NCI-H128 (cell line): ENCODE measurements at regions not wholly inside any gene's neighbourhood (a gene's known extent, or its start where the extent isn't known, plus 50 kb on each side); places are given as distances from the start of the nearest gene placed in this dataset.

Experiments
- DNase-seq: peaks from one replicate; lab custom pipeline; 2025; ENCODE audit not compliant: unreplicated experiment; lab: John Stamatoyannopoulos, UW

DNA sequence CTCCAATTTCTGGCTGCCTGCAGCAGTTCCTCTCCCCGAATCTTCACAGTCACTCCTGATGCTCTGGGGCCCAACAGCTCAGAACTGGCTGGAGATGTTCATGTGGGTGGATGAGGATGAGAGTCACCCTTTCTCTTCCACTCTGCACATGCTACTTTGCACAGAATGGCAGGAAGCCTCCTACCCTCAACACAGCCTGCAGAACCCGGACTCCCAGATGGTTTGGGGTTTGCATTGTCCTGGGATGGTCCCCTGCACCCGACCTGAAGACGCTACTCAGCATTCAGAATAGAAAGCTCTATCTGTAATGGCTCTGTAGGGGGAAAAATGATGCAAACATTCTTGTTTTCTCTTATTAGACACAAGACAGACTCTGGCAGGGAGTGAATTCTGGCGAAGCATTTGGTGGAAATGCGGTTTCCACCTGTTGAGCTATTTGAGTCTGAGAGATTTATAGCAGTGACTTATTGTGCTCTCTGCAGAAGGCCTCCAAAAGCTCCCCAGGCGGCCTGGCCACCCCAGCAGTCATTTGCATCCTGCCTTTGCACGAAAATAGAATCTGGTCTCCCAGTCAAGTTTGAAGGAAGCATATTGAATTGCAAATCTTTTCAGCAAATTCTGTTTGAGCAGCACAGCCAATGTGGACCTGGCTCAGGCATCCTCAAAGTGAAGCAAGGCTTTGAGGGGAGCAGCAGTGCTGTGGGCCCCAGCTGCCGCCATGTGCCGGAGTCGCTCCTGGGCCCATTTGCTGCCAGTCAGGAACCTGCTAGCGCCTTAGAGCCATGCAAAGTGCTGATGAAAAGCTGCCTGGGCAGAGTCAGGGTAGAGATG lies 309.3 kb downstream of the TCERG1L start:
- DNase-seq = no peak

DNA sequence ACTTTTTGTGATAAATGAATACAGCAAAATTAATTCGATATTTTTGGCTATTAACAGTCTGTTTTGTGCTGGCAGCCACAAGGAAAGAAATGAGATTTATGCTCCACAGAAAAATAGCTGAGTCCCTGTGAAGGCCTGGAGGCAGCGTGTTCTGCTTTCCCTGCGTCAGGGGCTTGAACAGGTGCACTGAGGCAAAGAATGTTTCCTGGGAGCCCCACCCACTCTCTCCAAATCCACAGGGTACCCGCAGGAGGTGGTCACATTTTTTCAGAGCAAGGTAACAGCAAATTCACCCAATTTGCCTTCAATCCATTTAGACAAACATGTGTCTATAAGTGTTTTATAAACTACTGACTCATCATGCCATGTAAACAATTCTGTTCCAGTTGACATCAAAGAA lies 308.1 kb downstream of the TCERG1L start:
- DNase-seq = no peak

DNA sequence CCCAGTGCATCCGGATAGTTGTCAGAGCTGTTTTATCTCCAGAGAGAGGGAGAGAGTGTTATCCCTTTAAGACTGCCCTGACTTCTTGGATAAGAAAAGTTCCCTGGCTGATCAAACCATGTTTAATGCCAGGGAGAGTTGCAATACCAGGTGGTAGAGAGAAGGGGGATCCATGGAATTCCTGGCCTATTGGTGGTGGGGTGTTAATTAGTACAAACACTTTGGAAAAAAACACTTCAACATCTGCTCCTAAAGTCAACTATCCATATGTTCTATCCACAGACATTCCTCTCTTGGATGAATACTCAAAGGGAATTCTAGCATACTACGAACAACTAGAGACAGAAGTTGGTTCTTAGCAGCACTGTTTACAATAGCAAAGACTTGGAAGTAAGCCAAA lies 307.2 kb downstream of the TCERG1L start:
- no peak for DNase-seq

DNA sequence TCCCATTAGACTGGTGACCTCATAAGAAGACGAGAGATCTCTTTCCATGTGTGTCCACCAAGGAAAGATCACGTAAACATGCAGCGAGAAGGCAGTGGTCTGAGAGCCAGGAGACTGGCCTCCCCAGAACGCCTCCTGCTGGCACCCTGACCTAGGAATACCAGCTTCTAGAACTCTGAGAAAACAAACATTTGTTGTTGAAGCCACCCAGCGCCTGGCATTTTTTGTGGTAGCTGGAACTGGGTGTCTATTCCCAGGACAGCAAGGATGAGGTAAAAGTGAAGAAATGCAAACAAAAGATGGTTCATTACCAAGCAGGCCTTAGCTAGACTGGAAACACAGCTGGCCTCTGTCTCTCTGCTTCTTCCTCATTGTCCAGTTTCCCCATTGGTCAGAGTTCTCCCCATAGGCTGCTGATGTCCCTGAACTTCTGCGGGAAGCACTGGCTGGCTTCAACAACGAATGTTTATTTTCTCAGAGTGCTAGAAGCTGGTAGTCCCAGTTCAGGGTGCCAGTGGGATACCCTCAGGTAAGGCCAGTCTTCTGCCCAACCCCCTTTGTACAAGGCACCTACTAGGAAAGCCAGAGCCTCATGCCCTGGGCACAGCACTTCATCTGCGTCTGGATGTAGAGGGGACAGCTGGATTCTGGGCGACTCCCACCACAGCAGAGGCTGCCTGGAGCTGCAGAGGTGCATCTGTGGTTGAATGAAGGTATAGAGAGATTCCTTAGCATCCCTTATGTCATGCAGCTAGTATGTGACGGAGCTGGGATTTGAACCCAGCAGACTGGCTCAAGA lies 304.9 kb downstream of the TCERG1L start:
- DNase-seq = no peak

DNA sequence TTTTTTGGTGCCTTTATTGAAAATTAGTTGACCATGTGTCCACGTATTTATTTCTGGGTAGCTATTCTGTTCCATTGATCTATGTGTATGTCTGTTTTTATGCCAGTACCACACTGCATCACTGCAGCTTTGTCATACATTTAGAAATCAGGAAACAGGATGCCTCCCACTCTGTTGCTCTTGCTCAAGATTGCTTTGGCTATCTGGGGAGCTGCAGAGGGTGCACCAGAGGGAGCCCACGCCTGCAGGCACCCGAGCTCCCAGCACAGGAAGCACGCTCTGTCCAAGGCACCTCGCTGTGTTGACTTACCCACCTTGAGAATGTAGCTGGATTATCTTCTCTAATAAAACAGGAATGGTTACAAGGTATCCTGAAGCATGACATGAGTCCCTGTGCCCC lies 301.7 kb downstream of the TCERG1L start:
- DNase-seq = no peak

DNA sequence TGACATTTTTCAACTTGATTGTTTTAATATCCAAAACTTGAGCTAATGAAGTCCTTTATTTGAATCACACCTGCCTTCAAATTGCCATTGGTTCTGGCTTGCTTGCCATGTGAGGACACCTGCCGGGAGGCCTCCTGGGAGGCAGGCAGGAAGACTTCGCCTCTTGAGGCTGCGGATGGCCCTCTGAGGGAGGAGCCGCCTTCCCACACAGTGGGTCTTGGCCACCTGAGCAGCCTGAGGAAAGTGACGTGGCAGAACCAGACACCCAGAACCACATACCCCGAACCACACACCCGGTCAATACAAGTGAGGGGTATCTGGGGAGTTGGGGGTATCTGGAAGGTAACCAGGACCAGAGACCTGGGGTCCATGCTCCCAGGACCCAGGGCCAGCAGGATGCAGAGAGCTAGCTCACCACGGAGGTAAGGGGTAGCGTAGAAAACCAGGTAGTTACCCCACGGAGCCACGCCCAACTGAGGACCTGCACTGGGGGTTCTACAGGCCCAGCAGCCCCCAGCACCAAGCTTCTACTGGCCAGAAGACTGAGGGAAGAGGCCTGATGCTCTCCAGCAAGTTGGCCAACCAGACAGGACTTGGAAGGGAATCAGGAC lies 300.5 kb downstream of the TCERG1L start:
- no peak for DNase-seq

DNA sequence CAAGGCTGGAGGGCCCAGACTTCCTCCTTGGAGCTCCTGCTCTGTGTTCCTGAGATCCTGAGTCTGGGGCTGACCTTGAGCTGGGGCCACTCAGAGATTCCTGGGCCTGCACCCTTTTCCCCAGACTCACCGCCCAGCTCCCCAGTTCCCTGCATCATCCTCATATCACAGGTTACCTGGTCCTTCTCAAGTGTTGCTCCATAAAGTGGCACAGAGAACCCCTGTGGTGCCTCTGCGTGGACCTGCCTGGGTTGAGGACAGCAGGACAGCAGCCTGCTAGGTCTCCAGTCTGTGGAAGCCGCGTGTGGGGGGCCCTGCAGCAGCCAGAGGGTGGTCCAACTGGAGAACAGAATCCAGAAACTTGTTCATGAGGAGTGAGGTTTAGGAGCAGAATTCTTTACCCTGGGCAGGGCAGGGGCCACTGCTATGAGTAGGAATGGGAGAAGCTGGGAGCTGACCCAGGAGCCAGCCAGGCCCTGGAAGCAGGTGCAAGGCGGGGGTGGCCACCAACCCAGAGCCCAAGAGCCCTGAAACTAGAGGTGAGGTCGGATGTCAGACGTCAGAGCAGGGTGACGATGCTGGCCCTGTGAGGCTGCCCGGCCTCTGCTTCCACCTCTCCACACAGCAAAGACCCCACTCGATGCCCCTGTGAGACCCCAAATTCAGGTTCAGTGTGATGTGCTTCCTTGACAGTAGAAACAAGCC lies 299.4 kb downstream of the TCERG1L start:
- DNase-seq = no peak

DNA sequence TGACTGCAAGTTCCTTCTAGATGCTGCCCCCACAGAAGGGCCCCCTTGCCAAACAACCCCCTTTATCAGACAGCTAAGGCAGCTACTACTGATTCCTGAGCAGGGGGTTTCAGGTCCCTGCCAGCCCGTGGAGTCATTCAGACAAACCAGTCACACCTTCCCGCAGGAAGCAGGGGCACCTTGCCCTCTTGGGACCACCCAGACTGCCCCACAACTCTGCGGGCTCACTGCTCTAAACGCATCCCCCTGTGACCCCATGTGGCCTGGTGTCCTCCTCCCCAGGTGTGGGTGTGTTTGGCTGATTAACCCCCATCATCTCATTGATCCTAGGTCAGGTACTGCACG lies 298.9 kb downstream of the TCERG1L start:
- DNase-seq = no peak

DNA sequence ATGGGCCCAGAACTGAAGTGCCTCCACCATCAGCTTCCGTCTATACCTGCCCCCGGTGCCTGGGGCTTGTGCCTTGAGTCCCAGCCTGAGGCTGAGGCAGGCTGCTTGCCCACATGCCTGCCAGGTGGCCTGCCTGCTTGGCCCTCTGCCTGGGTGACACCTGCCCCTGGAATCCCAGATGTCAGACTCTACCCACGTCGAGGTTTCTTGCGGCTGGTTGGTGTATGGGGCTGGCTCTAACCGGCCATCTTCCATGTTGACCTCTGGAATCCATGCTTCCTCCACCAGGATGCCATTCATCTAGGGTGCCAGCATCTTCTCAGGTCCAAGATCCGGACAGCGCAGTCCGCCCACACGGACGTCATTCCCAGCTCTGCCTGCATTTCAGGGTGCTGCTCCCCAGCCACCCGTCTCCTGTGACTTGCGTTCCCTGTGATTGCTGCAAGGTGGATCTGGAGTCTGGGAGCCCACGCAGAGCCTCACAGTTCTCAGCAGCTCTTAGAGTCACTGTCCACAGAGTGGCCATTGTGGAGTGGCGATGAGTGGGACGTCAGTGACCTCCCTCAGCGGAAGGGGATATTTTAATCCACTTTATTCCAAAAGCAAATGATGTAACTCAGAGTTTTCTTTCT lies 298.1 kb downstream of the TCERG1L start:
- DNase-seq = no peak

DNA sequence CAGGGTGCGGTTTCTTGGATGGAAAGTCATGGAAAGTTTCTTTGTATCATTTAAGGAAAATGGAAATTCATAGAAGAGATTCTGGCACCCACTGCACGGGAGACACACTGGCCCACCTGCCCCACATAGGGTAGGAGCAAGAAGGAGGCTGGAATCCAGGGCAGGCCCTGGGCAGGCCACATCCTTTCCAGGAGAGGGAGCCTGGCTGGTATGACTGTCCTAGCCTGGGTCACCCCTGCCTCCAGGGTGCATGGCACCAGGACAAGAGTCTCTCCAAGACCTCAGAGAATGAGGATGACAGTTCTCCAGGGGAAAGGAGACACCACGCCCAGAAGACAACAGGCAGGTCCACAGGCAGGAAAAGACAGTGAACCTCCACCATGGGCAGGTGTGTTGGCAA lies 297.2 kb downstream of the TCERG1L start:
- DNase-seq = no peak

DNA sequence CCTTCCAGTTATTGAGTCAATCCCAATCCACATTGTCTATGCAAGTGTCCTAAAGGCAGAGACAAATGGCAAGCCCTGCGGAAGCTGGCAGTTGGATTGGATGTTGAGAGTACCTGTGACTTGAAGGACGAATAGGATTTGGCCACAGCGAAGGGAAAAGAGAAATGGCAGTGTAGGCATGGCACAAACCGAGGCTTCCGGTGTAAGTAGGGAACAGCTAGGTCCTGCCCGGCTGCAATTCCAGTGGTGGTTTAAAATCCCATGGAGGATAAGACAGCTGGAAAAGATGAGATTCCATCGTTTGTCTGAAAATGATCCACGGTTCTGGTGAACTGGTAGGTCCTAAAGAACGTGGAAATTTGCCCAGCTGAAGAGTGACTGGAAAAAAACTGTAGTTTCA lies 296.2 kb downstream of the TCERG1L start:
- DNase-seq = no peak

DNA sequence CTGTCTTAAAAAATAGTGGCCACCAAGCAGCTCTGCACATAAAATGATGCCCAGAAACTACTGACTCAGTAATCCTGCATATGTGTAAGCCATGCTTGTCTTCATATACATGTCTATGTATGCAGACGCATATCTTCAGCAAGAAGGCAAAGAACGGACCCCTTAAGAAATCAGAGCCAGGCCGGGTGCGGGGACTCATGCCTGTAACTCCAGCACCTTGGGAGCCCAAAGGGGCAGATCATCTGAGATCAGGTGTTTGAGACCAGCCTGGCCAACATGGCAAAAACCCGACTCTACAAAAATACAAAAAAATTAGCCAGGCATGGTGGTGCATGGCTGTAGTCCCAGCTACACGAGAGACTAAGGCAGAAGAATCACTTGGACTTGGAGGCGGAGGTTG lies 295.0 kb downstream of the TCERG1L start:
- DNase-seq = no peak

DNA sequence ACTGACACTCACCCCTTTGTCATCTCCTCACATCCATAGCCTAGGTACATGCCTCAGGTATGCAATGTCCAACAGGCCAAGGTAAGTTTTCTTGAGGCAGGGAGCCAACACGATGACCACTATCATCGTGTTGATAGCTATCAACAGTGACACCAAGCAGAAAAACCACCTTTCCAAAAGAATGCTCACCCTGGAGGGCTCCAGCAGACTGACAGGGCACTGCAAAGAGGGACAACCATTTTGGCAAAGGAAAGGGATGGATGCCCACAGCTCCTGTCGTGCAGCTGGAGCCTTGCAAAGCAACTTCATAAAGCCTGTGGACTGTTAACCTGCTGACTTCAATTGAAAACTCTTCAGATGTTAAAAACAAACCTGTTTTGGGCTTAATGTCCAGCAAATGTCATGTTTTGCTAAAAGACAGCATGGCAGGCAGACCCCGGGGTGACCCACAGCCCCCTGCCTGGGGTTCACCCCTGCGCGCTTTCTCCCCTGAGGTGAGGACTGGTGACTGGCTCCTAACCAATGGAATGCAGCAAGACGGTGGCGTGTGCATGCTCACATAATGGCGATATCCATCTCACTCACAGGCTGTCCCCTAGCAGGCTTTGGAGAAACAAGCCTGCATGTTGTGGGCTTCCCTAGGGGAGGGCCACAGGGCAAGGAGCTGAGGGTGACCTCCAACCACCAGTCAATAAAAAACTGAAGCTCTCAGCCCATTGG lies 293.8 kb downstream of the TCERG1L start:
- DNase-seq = no peak

DNA sequence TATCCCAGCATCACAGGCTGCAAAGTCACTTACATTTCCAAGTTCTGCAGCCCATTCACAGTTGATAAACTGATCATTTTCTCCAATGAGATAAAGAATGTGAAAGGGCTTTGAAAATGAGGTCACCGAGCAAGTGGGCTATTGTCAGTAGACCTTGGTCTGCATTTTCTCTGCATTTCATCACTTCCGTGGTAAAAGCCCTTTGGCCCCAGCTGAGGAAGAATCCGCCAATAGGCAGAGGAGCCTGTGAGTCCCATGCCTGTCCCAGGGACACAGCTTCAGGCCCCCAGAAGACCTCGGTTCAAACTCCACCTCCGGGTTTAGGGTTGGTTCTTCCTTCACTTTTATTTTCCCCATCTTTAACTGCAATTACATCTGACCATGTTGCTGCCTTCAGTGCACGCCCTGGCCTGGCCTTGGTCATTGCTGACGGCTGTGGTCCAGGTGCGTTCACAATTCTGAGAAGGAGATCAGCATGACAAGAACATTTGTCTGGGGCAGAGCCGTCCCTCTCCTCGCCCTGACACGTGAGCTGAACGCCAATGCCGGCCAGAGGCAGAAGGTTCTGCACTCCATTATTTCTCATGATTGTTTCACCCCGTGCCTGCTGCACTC lies 292.5 kb downstream of the TCERG1L start:
- no peak for DNase-seq

DNA sequence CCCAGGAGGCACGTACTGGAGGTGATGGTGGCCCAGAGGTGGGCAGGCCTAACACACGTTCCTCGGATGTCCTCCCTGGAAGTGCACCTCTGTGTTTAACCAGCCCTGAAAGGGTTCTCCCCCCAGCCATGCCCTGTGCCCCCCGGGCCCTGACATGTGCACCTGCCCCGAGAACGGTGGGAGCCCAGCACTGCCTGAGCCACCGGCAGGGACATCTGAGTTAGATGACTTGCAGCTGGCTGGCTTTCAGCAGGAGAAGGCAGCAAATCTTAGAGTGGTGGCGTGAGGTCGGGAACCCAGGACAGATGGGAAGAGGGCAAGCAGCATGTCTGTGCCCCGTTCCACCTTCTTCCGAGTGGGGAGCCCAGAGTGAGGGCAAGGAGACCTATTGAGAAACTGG lies 291.8 kb downstream of the TCERG1L start:
- no peak for DNase-seq

DNA sequence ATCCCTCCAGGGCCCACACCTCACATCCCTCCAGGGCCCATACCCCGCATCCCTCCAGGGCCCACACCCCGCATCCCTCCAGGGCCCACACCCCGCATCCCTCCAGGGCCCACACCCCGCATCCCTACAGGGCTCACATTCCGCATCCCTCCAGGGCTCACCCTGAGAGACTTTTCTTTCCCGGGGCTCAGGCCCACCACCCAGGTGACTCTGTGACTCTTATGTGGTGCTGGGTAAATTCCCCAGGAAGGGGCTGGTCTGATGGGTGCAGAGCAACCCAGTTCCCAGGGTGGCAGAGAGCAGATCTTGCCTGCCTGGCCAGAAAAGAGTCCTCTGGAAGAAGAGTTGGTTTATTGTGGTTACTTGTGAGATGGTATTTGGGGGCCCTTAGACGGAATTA lies 290.7 kb downstream of the TCERG1L start:
- DNase-seq = no peak

DNA sequence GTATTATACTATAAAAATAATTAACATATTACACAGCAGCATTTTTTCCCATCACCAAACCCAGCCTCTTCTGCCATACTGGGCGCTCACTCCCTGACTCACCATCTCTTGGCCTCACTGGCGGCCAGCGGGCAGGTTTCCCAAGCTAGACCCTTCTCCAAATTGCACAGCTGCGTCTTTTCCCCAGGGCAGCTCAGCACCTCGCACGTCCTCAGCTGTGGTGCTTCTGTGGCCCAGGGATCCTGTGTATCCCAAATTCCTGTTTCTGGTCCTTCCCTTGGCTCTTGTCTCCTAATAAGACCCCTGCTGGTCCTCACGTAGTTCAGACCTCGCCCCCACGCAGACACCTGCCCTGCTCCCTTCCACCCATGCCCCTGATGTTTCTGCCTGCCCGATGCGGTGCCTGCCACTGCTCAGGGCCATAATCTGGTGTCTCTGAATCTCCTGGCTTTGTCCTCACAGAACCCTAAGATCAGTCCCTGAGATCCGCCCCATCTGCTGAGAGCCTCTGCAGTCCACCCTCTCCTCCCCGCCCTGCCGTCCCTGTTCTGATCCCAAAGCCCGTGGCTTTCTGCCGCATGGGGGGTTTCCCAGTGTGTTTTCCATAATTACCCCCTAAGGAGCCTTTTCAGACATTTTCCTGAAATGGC lies 290.1 kb downstream of the TCERG1L start:
- DNase-seq = no peak

DNA sequence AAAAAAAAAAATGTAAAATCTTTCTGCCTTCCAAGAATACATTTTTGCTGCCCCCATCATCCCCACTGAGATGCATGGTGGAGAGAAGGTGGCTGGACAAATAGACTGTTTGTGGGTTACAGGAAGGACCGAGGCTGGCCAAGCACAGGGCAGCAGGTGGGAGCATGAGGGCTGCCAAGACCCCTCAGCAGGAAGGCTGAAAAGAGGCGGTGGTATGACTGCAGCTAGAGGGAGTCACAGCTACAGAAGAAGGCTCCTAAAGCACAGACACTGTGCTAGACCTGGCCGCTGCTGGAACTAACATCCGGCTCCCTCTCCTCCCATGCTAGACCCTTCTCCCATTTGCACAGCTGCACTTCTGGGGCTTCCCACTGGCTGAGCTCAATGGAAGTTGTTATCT lies 289.6 kb downstream of the TCERG1L start:
- DNase-seq = no peak

DNA sequence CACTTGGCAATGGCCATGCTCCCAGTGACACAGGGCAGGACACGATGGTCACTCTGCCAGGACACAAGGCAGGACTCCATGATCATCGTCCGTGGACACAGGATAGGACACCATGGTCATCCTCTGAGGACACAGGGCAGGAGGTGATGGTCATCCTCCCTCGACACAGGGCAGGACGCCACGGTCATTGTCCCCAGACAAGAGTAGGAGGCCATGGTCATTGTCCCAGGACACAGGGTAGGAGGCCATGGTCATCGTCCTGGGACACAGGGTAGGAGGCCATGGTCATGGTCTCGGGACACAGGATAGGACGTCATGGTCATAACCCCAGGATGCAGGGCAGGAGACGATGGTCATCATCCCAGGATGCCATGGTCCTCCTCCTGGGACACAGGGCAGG lies 289.2 kb downstream of the TCERG1L start:
- no peak for DNase-seq

DNA sequence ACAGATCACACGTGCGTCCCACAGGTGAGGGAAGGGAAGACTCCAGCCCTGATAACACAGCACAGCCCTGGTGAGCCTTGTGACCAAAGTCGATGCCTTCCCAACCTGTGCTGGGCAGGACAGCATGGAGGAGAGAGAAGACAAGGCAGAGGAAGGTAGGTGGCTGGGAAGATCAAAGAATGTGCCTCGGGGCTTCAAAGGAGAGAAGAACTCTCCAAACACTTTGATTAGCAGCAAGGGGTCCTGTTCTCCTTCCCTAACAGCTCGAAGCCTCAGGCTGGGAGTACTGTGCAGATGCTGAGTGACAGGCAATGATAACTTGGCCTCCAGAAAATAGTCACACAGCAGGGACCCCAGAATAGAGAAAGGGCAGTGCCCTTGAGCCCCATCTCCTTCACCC lies 288.5 kb downstream of the TCERG1L start:
- DNase-seq = no peak
